HCT116 (cell line): ENCODE measurements at regions not wholly inside any gene's neighbourhood (a gene's known extent, or its start where the extent isn't known, plus 50 kb on each side); places are given as distances from the start of the nearest gene placed in this dataset.

Experiments used
- ATAC-seq: fragments of 200-7000 bp; cut with Tn5 transposase; 2 replicates; pipeline ENCODE4 v1.9.1; 2020; ENCODE audit warnings: mild to moderate bottlenecking, moderate library complexity
- BruUV-seq: library from RNA; stranded (reverse); fragments of 400-500 nt; replicated peaks from 2 replicates; lab custom pipeline; 2021; lab: Mats Ljungman, UMichigan
- CTCF ChIA-PET: fragments of 300-600 bp; sonication (Branson Sonifier 250); formaldehyde crosslinking; loops from one replicate; lab custom pipeline; 2021; ENCODE audit warnings: antibody characterized with exemption; lab: Charles Lee
- POLR2A ChIA-PET: fragments of 300-600, 350-600 bp; sonication (Branson Sonifier 250); formaldehyde crosslinking; loops from one replicate; lab custom pipeline; 2021; ENCODE audit warnings: antibody characterized with exemption; lab: Charles Lee
- RAD21 ChIA-PET, 2 experiments: fragments of 300-600 bp; sonication (Branson Sonifier 250); formaldehyde crosslinking; loops; one replicate each; lab custom pipeline; 2023; ENCODE audit warnings: low total read pairs in 2 of 2; ENCODE audit not compliant: uncharacterized antibody in 2 of 2, unreplicated experiment in 2 of 2, low non-redundant PET in 1 of 2; lab: Charles Lee
- DNase-seq: peaks from one replicate; pipeline ENCODE4 v3.0.0-alpha.2; 2010; ENCODE audit warnings: low read depth, low spot score
- H2AFZ ChIP-seq: fragments of 200-600 bp; shearing (Covaris generic), sonication (generic); 2 replicates; pipeline ENCODE4 v1.6.1; 2017; ENCODE audit warnings: low read depth, mixed run types, mixed read lengths, antibody characterized with exemption, low read length; ENCODE audit not compliant: poor library complexity, severe bottlenecking
- H3K27ac ChIP-seq: 2 replicates; pipeline ENCODE4 v1.5.1; 2012; ENCODE audit warnings: low read depth, low read length
- H3K27me3 ChIP-seq: fragments of 200-600 bp; sonication (generic); 2 replicates; pipeline ENCODE4 v1.6.1; 2016; ENCODE audit warnings: mixed run types, low read length, mixed read lengths; ENCODE audit not compliant: insufficient read depth
- H3K36me3 ChIP-seq, 2 experiments: fragments of 200-500 bp in 1 of 2; fragments of 200-600 bp in 1 of 2; sonication (Bioruptor generic) in 1 of 2; sonication (generic) in 1 of 2; 2 replicates each; pipeline versions ENCODE4 v1.5.1 to v1.6.1; 2014 to 2016; ENCODE audit warnings: low read length in 2 of 2, inconsistent platforms in 1 of 2, mixed read lengths in 1 of 2, mixed run types in 1 of 2; ENCODE audit not compliant: insufficient read depth in 2 of 2, control insufficient read depth in 1 of 2
- H3K4me1 ChIP-seq, 2 experiments: fragments of 200-600 bp in 1 of 2; sonication (generic) in 1 of 2; 2 replicates each; pipeline versions ENCODE4 v1.5.1 to v1.6.1; 2012 to 2017; ENCODE audit warnings: low read length in 2 of 2, inconsistent platforms in 1 of 2, mild to moderate bottlenecking in 1 of 2, mixed read lengths in 1 of 2, mixed run types in 1 of 2, moderate library complexity in 1 of 2; ENCODE audit not compliant: insufficient read depth in 2 of 2, control insufficient read depth in 1 of 2
- H3K4me2 ChIP-seq: fragments of 200-600 bp; sonication (generic); 2 replicates; pipeline ENCODE4 v1.6.1; 2017; ENCODE audit warnings: mixed run types, low read length, mixed read lengths
- H3K4me3 ChIP-seq, 2 experiments: fragments of 200-600 bp in 1 of 2; sonication (generic) in 1 of 2; replicated peaks in 1 of 2; 2 replicates each; pipeline ENCODE4 v1.5.1; 2011 to 2016; ENCODE audit warnings: low read length in 2 of 2, control low read depth in 1 of 2, low read depth in 1 of 2, mild to moderate bottlenecking in 1 of 2, mixed read lengths in 1 of 2, mixed run types in 1 of 2
- H3K79me2 ChIP-seq: fragments of 200-600 bp; sonication (generic); 2 replicates; pipeline ENCODE4 v1.6.1; 2017; ENCODE audit warnings: mild to moderate bottlenecking, mixed run types, low read length, moderate library complexity, mixed read lengths; ENCODE audit not compliant: insufficient read depth
- H3K9ac ChIP-seq: fragments of 200-600 bp; sonication (generic); 2 replicates; pipeline ENCODE4 v1.6.1; 2016; ENCODE audit warnings: low read length, mixed read lengths
- H3K9me2 ChIP-seq: fragments of 200-600 bp; sonication (generic), shearing (Covaris generic); 2 replicates; pipeline ENCODE4 v1.6.1; 2017; ENCODE audit warnings: mixed run types, mild to moderate bottlenecking, moderate library complexity; ENCODE audit not compliant: insufficient read depth
- H3K9me3 ChIP-seq, 2 experiments: fragments of 200-500 bp in 1 of 2; fragments of 200-600 bp in 1 of 2; sonication (Bioruptor generic) in 1 of 2; sonication (generic) in 1 of 2; 2 replicates each; pipeline ENCODE4 v1.6.1; 2014 to 2017; ENCODE audit warnings: low read length in 2 of 2, mixed read lengths in 2 of 2, inconsistent platforms in 1 of 2, low read depth in 1 of 2, mild to moderate bottlenecking in 1 of 2, mixed run types in 1 of 2, moderate library complexity in 1 of 2; ENCODE audit not compliant: control insufficient read depth in 1 of 2, insufficient read depth in 1 of 2
- H4K20me1 ChIP-seq: fragments of 200-600 bp; sonication (generic), shearing (Covaris generic); 2 replicates; pipeline ENCODE4 v1.6.1; 2017; ENCODE audit warnings: mixed run types, mild to moderate bottlenecking, moderate library complexity; ENCODE audit not compliant: insufficient read depth
- CEBPB ChIP-seq: IDR thresholded peaks from 2 replicates; pipeline ENCODE4 v1.6.1; 2012; ENCODE audit warnings: low read depth
- FOSL1 ChIP-seq: IDR thresholded peaks from 2 replicates; pipeline ENCODE4 v1.6.1; 2012; ENCODE audit warnings: low read depth
- MAX ChIP-seq: IDR thresholded peaks from 2 replicates; pipeline ENCODE4 v1.6.1; 2012
- POLR2AphosphoS5 ChIP-seq: IDR thresholded peaks from 2 replicates; pipeline ENCODE4 v1.6.1; 2011; ENCODE audit warnings: mild to moderate bottlenecking, low read depth, low read length, moderate library complexity
- ZFX ChIP-seq: fragments of 450-650 bp; IDR thresholded peaks from 2 replicates; pipeline ENCODE4 v1.6.1; 2017
- intact Hi-C: fragments of 100-400 bp; cut with micrococcal nuclease; formaldehyde crosslinking; loops from 2 replicates; pipeline ENCODE4 v1.10.0; 2022
- TF ChIP-seq, protein P1 (sequence below): IDR thresholded peaks from 2 replicates; pipeline ENCODE4 v1.6.1; 2012
- TF ChIP-seq, protein P2 (sequence below), 3 experiments: fragments of 200-600 bp in 1 of 3; sonication (generic) in 1 of 3; IDR thresholded peaks in 2 of 3; conservative IDR thresholded peaks in 1 of 3; 2 replicates each; pipeline ENCODE4 v1.5.1; 2012 to 2017; ENCODE audit warnings: low read depth in 2 of 3, low read length in 2 of 3, antibody characterized with exemption in 1 of 3, borderline replicate concordance in 1 of 3, control low read depth in 1 of 3, mild to moderate bottlenecking in 1 of 3, mixed read lengths in 1 of 3, mixed run types in 1 of 3, moderate library complexity in 1 of 3; ENCODE audit not compliant: insufficient read depth in 1 of 3

GRCh38 chr15:97410897-97411575, 549.5 kb upstream of the ARRDC4 start:
- BruUV-seq = no TSS peak
- ChIA-PET RAD21 (no interaction called here), CTCF (no interaction called here), POLR2A (no interaction called here)
- H3K79me2 ChIP-seq = no peaks in the 10 kb centered on the region
- ATAC-seq (no peak), DNase-seq (no peak)
- no peak overlapping the region for H3K4me3 ChIP-seq
- H3K36me3 ChIP-seq = no peaks in the 10 kb centered on the region
- H2AFZ ChIP-seq = no peak overlapping the region
- no peak overlapping the region for H3K9ac ChIP-seq
- no peaks in the 10 kb centered on the region for H3K27me3 ChIP-seq
- H3K27ac ChIP-seq = no peak overlapping the region
- no peaks in the 10 kb centered on the region for H3K4me1 ChIP-seq
- H3K4me2 ChIP-seq = no peak overlapping the region
- H3K9me2 ChIP-seq = no peaks in the 10 kb centered on the region
- TF ChIP-seq FOSL1 = no peak
- TF ChIP-seq ZFX = no peak
- TF ChIP-seq, protein P1, sequence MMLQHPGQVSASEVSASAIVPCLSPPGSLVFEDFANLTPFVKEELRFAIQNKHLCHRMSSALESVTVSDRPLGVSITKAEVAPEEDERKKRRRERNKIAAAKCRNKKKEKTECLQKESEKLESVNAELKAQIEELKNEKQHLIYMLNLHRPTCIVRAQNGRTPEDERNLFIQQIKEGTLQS = no peak
- peaks cover 0 to 6% of the 10 kb centered on the region in 2 experiments; a peak in 1 of 4 replicates for H3K9me3 ChIP-seq
- no peaks in the 10 kb centered on the region for H4K20me1 ChIP-seq
- intact Hi-C loops = no loop called here

GRCh38 chr15:97420130-97420529, 540.4 kb upstream of the ARRDC4 start:
- BruUV-seq = no TSS peak
- CTCF ChIA-PET = no interaction called here

More at GRCh38 chr15:97420130-97420529, 540.4 kb upstream of the ARRDC4 start:
- ATAC-seq (no peak), DNase-seq (no peak)
- Histone ChIP-seq H3K27me3 (no peaks in the 10 kb centered on the region), H3K9ac (no peak overlapping the region), H3K9me2 (no peaks in the 10 kb centered on the region), H3K9me3 (peaks cover 0 to 13% of the 10 kb centered on the region in 2 experiments; a peak in 2 of 4 replicates), H2AFZ (no peak overlapping the region), H3K79me2 (no peaks in the 10 kb centered on the region), H3K36me3 (no peaks in the 10 kb centered on the region), H4K20me1 (no peaks in the 10 kb centered on the region), H3K27ac (no peak overlapping the region), H3K4me3 (no peak overlapping the region), H3K4me1 (no peaks in the 10 kb centered on the region), H3K4me2 (no peak overlapping the region)
- TF ChIP-seq MAX = no peak
- no peak for TF ChIP-seq CEBPB
- no peak for TF ChIP-seq POLR2AphosphoS5
- TF ChIP-seq, protein P2, sequence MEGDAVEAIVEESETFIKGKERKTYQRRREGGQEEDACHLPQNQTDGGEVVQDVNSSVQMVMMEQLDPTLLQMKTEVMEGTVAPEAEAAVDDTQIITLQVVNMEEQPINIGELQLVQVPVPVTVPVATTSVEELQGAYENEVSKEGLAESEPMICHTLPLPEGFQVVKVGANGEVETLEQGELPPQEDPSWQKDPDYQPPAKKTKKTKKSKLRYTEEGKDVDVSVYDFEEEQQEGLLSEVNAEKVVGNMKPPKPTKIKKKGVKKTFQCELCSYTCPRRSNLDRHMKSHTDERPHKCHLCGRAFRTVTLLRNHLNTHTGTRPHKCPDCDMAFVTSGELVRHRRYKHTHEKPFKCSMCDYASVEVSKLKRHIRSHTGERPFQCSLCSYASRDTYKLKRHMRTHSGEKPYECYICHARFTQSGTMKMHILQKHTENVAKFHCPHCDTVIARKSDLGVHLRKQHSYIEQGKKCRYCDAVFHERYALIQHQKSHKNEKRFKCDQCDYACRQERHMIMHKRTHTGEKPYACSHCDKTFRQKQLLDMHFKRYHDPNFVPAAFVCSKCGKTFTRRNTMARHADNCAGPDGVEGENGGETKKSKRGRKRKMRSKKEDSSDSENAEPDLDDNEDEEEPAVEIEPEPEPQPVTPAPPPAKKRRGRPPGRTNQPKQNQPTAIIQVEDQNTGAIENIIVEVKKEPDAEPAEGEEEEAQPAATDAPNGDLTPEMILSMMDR (IDR thresholded peaks at IDR 0.05 in 2 of 3, conservative IDR thresholded peaks at IDR 0.05 in 1 of 3; ENCODE audit: borderline replicate concordance in 1 of 3, insufficient read depth in 1 of 3, low read depth in 2 of 3, low read length in 2 of 3) = no peak
- ChIA-PET POLR2A (no interaction called here), RAD21 (no interaction called here)
- intact Hi-C loops = no loop called here
